ENCODE measurements at regions not wholly inside any gene's neighbourhood (a gene's known extent, or its start where the extent isn't known, plus 50 kb on each side); places are given as distances from the start of the nearest gene placed in this dataset.
"Not testable (repeated sequence)": the region's sequence is repeated elsewhere in the genome, so short reads cannot be mapped to it uniquely, and the experiment has no call there.

- not testable (repeated sequence) for DNase-seq
Observed at GRCh38 chr1:234784108-234784507, 174.1 kb upstream of the IRF2BP2 start.

- DNase-seq: no peak
Observed at GRCh38 chr1:234782791-234783190, 172.8 kb upstream of the IRF2BP2 start.

- DNase-seq: no peak
Observed at GRCh38 chr1:234782105-234782751, 172.2 kb upstream of the IRF2BP2 start.

- DNase-seq: no peak
Observed at GRCh38 chr1:234781241-234782065, 171.5 kb upstream of the IRF2BP2 start.

- DNase-seq: no peak
Observed at GRCh38 chr1:234780531-234781162, 170.7 kb upstream of the IRF2BP2 start.

- DNase-seq: no peak
Observed at GRCh38 chr1:234780112-234780511, 170.1 kb upstream of the IRF2BP2 start.

- DNase-seq: not testable (repeated sequence)
Observed at GRCh38 chr1:234779600-234779999, 169.6 kb upstream of the IRF2BP2 start.

GRCh38 chr1:234779160-234779538 lies 169.2 kb upstream of the IRF2BP2 start:
- no peak for DNase-seq

GRCh38 chr1:234778221-234779159 lies 168.5 kb upstream of the IRF2BP2 start:
- no peak for DNase-seq

GRCh38 chr1:234777856-234778220 lies 167.9 kb upstream of the IRF2BP2 start:
- no peak for DNase-seq

- DNase-seq: no peak
Observed at GRCh38 chr1:234776876-234777855, 167.2 kb upstream of the IRF2BP2 start.

- no peak for DNase-seq
Observed at GRCh38 chr1:234776256-234776875, 166.4 kb upstream of the IRF2BP2 start.

GRCh38 chr1:234775477-234776246 lies 165.7 kb upstream of the IRF2BP2 start:
- DNase-seq: no peak

GRCh38 chr1:234774971-234775370 lies 165.0 kb upstream of the IRF2BP2 start:
- no peak for DNase-seq

- no peak for DNase-seq
Observed at GRCh38 chr1:234773936-234774677, 164.1 kb upstream of the IRF2BP2 start.

GRCh38 chr1:234772345-234773147 lies 162.6 kb upstream of the IRF2BP2 start:
- no peak for DNase-seq

- peak; percentile 26 for DNase-seq
Observed at GRCh38 chr1:234771642-234772344, 161.8 kb upstream of the IRF2BP2 start.

All from DMS79 (cell line).